C1 segment of cervical spinal cord (tissue), 14 donors: ENCODE measurements at regions not wholly inside any gene's neighbourhood (a gene's known extent, or its start where the extent isn't known, plus 50 kb on each side); places are given as distances from the start of the nearest gene placed in this dataset.

Experiments used
- DNase-seq, 14 donors: peaks; one replicate each; lab custom pipeline; 2025; lab: John Stamatoyannopoulos, UW

GRCh38 chr3:155029941-155030340, 50.2 kb upstream of the MME start:
- DNase-seq: no peak

- no peak for DNase-seq
Observed at GRCh38 chr3:155026999-155027591, 53.0 kb upstream of the MME start.

GRCh38 chr3:155024006-155024638, 56.0 kb upstream of the MME start:
- DNase-seq: no peak

GRCh38 chr3:155022896-155023295, 57.2 kb upstream of the MME start:
- no peak for DNase-seq

- no peak for DNase-seq
Observed at GRCh38 chr3:155019575-155019974, 60.5 kb upstream of the MME start.

GRCh38 chr3:155018621-155019330, 61.3 kb upstream of the MME start:
- no peak for DNase-seq

GRCh38 chr3:155015776-155016436, 64.2 kb upstream of the MME start:
- no peak for DNase-seq

GRCh38 chr3:155014953-155015352, 65.2 kb upstream of the MME start:
- DNase-seq: no peak

GRCh38 chr3:155013427-155013826, 66.7 kb upstream of the MME start:
- no peak for DNase-seq

GRCh38 chr3:155012584-155012983, 67.5 kb upstream of the MME start:
- no peak for DNase-seq

- DNase-seq: no peak
Observed at GRCh38 chr3:155010416-155010815, 69.7 kb upstream of the MME start.

- no peak for DNase-seq
Observed at GRCh38 chr3:155009217-155009616, 70.9 kb upstream of the MME start.

- no peak for DNase-seq
Observed at GRCh38 chr3:155007729-155008128, 72.4 kb upstream of the MME start.

GRCh38 chr3:155001289-155002010, 78.7 kb upstream of the MME start:
- DNase-seq: no peak

GRCh38 chr3:154992655-154993054, 87.5 kb upstream of the MME start:
- no peak for DNase-seq

- no peak for DNase-seq
Observed at GRCh38 chr3:154990543-154990942, 89.6 kb upstream of the MME start.

GRCh38 chr3:154987846-154988245, 92.3 kb upstream of the MME start:
- no peak for DNase-seq

GRCh38 chr3:154981664-154982063, 98.5 kb upstream of the MME start:
- DNase-seq: no peak

- no peak for DNase-seq
Observed at GRCh38 chr3:154981201-154981600, 98.9 kb upstream of the MME start.

GRCh38 chr3:154979331-154979730, 100.8 kb upstream of the MME start:
- DNase-seq: no peak

GRCh38 chr3:154977666-154978065, 102.5 kb upstream of the MME start:
- no peak for DNase-seq
